ENCODE measurements at regions not wholly inside any gene's neighbourhood (a gene's known extent, or its start where the extent isn't known, plus 50 kb on each side); places are given as distances from the start of the nearest gene placed in this dataset.

GRCh38 chr12:69064734-69065443 lies 131.9 kb upstream of the CPM start:
- DNase-seq, result peak; percentile 58

GRCh38 chr12:69065775-69066174 lies 132.8 kb upstream of the CPM start:
- DNase-seq, result no peak

GRCh38 chr12:69066492-69067373 lies 133.8 kb upstream of the CPM start:
- peak; percentile 25 for DNase-seq

GRCh38 chr12:69067713-69068112 lies 134.7 kb upstream of the CPM start:
- DNase-seq, result no peak

- peak; percentile 84 for DNase-seq
These were observed 135.5 kb upstream of the CPM start for GRCh38 chr12:69068448-69068847.

- DNase-seq, result no peak
These were observed 136.5 kb upstream of the CPM start for GRCh38 chr12:69069479-69069878.

GRCh38 chr12:69070319-69071090 lies 137.5 kb upstream of the CPM start:
- DNase-seq, result peak; percentile 75

GRCh38 chr12:69071091-69071370 lies 138.1 kb upstream of the CPM start:
- DNase-seq, result no peak

- no peak for DNase-seq
These were observed 140.1 kb upstream of the CPM start for GRCh38 chr12:69073035-69073434.

GRCh38 chr12:69074556-69075349 lies 141.8 kb upstream of the CPM start:
- no peak for DNase-seq

GRCh38 chr12:69083689-69084088 lies 150.7 kb upstream of the CPM start:
- DNase-seq, result no peak

GRCh38 chr12:69084816-69085378 lies 151.9 kb upstream of the CPM start:
- DNase-seq, result no peak

- no peak for DNase-seq
These were observed 152.9 kb upstream of the CPM start for GRCh38 chr12:69085852-69086251.

- no peak for DNase-seq
These were observed 151.4 kb upstream of the CPSF6 start for GRCh38 chr12:69087986-69088385.

GRCh38 chr12:69090722-69091121 lies 148.6 kb upstream of the CPSF6 start:
- no peak for DNase-seq

- DNase-seq, result no peak
These were observed 147.8 kb upstream of the CPSF6 start for GRCh38 chr12:69091442-69092017.

GRCh38 chr12:69092137-69092536 lies 147.2 kb upstream of the CPSF6 start:
- DNase-seq, result no peak

GRCh38 chr12:69094606-69095216 lies 144.7 kb upstream of the CPSF6 start:
- no peak for DNase-seq

- no peak for DNase-seq
These were observed 143.4 kb upstream of the CPSF6 start for GRCh38 chr12:69095765-69096477.

GRCh38 chr12:69096669-69097335 lies 142.6 kb upstream of the CPSF6 start:
- peak; percentile 60 for DNase-seq

Measured in kidney glomerular epithelial cell (primary cell).